Epithelial cell of prostate (primary cell): ENCODE measurements at regions not wholly inside any gene's neighbourhood (a gene's known extent, or its start where the extent isn't known, plus 50 kb on each side); places are given as distances from the start of the nearest gene placed in this dataset.

ENCODE experiments used
- DNase-seq: peaks from one replicate; pipeline ENCODE4 v3.0.0-alpha.2; 2011; ENCODE audit warnings: low read depth, low spot score
- H3K27ac ChIP-seq: fragments of 450-650 bp; 2 replicates; pipeline ENCODE4 v1.5.1; 2017; ENCODE audit warnings: mild to moderate bottlenecking

DNA sequence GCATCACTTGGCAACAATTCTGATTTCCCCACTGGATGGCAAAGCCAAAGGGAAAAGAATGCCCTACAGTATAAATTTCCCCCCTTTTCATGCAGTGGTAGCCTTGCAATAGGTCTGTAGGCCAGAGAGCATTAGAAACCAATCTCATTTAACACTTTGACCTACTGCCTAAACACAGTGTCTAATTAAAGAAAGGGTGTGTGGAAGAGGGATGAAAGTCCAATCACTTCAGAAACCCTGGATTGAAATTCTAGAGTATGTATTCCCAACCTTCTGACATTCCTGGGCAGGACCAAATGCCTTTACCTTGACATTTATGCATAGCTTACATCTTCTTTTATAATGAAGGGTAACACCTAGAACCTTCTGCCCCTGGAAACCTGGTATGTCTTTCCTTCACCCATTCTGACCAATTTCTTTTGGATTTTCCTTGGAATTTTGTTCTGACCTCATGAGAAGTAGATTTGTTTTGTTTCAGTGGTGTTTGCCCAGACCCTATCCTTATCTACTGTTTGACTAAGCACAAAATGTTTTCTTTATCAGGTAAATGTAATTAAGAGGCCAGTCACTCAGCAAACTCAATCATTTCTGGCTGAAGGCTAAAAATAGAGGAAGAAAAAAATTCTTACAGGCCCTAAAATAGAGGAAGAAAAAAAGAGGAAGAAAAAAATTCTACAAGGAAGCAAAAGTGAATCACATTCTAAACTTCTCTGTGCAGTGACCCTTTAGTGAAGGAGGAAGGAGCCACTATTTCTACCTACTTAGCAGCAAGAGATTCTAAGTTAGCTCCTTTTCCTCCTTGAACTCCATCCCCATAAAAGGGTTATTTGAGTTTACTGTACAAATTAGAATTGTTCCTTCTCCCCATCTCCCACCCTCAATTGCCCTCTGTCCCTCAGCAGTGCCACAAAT, 129.5 kb upstream of the DSCAM start:
- no peak for DNase-seq
- H3K27ac ChIP-seq: no peak overlapping the region

DNA sequence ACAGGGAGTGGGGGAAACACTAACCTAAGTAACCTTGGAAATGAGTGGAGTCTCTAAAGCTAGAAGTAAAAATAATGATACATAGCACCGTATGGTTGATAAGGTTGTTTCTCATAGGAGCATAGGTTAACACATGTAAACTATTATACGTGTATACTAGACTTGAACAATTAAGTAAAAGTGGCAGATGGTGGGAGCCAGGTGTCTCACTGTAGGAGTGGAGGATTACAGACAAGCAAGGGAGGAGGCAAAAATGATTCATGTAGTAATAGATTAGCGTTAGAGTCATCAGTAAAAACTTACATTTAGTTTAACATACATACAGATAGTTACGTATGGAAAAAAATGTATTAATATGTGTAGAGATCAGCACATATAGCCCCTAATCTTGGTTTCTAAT, 138.4 kb upstream of the DSCAM start:
- DNase-seq: no peak

DNA sequence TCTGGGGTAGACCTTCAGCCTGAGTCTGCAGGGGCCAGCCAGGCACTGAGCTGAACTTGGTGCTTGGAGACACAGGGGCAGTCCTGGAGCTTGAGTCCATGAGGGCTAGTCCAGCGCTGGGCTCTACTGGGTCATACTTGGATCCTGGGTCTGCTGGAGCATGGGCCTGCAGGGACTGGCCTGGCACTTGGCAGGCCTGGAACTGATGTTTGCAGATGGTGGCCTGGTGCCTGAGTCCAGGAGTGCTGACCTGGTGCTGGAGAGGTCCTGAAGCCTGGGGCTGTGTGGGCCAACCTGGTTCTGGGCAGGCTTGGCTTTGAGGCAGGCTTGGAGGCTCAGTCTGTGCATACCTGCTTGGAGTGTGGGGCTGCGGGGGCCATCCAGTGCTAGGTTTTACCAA, 143.4 kb upstream of the DSCAM start:
- H3K27ac ChIP-seq: no peak overlapping the region
- no peak for DNase-seq

More for the DNA sequence above, 138.4 kb upstream of the DSCAM start:
- no peak overlapping the region for H3K27ac ChIP-seq

DNA sequence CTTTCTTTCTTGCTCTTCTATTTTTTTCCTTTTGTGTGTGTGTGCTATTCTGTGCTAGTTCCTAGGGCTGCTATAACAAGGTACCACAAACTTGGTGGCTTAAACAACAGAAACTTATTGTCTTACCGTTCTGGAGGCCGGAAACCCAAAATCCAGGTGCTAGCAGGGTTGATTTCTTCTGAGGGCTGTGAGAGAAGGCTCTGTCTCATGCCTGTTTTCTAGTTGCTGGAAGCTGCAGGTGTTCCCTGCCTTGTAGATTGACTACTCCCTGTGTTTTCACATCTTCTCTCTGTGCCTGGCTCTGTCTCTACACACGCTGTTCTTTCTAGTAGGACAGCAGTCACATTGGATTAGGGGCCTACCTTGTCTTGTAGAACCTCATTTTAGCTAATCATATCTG, 150.9 kb upstream of the DSCAM start:
- DNase-seq: no peak
- H3K27ac ChIP-seq: no peak overlapping the region

DNA sequence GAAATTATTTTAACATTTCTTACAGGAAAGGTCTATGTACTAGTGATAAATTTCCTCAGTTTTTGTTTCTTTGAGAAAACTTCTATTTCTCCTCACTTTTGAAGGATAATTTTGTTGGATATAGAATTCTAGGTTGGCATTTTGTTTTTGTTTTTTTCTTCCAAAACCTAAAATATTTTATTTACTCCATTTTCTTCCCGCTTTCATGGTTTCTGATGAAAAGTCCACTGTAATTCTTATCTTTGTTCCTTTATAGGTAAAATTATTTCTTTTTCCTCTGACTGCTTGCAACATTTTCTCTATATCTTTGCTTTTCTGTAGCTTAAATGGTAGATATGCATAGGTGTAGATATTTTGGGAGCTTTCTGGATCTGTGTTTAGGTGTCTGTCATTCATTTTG, 153.9 kb upstream of the DSCAM start:
- no peak overlapping the region for H3K27ac ChIP-seq

DNA sequence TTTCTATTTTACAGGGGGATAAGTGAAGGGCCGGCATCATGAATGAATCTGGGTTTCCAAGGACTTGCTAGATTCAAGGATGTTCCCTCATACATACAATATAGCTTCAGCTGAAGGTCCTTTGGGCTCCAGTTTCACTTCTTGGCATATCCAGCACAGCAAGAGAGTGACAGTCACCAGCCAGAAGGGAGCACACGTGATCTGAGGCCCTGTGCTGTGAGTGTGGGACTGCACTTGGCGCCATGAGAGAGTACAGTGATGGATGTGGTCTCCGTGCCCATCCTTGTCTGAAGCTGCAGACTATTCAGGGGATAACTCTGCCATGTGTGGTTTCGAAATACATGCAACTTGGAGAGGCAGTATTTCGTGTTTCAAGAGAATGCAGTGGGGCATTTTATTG, 159.7 kb upstream of the DSCAM start:
- no peak for DNase-seq
- H3K27ac ChIP-seq: no peak overlapping the region

More for the DNA sequence above, 153.9 kb upstream of the DSCAM start:
- no peak for DNase-seq

DNA sequence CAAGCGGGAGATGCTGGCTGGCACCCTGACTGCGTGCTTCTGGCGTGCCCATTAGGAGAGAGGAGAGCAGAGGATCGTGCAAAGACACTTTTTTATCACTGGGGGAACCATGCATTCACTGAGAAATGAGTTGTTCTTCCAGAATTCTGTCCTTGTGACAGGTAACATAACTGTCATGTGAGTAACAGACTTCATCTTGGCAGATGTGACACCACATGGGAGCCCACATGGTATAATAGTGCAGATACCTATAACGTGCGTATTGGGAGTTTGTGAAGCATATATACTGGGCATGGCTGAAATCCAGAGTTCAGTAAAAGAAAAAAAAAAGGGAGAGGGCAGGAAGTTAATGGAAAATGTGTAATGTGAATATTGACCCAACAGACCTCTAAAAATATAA, 159.6 kb upstream of the BACE2 start:
- H3K27ac ChIP-seq: no peak overlapping the region
- no peak for DNase-seq

DNA sequence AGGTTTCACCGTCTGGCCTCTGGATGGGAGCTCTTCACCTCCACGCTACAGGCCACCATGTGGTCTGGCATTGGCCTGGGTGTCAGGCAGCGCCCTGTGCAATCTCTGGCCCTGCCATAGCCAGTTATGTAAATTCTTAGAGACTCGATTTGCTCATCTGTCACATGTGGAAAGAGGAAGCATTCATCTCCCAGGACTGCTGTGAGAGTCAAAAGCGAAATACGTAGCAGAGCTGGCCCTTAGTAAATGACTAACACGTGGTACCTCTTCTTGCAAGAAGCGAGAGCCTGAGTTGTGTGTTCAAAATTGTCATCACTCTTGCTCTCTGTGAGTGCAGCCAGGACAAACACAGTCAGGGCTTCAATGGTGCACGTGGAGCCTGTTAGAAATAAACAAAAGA, 159.0 kb upstream of the BACE2 start:
- DNase-seq: no peak
- H3K27ac ChIP-seq: no peak overlapping the region

DNA sequence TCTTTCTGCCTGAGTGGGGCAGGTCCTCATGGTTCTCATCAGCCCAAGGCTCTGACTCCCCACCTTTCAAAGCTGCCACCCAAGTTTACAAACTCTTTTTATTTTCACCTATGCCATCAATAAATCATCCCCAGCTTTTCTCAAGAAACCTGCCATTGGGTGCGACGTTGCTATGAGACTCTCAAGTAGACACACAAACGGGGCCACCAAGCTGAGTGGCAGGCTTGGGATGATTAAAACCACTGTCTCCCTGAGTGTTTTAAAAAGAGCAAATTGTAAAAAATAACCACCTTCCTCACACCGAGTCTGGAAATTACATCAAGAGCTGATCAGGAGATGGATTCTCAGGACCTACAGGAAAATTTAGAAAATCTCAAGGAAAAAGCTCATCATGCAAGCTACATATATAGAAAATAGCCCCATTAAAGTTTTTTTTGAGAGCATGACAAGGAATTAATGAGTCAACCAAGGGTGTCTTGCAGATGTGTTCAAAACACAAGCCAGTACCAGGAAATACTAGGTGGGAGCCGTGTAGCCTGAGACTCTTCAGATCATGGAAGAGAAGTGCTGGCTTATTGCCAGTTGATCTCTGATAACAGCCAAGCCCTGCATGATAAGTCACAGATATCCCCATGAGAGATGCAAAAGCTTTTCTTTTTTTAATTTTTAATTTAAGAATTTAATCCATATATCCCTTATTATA, 158.4 kb upstream of the BACE2 start:
- no peak for DNase-seq
- H3K27ac ChIP-seq: no peak overlapping the region

DNA sequence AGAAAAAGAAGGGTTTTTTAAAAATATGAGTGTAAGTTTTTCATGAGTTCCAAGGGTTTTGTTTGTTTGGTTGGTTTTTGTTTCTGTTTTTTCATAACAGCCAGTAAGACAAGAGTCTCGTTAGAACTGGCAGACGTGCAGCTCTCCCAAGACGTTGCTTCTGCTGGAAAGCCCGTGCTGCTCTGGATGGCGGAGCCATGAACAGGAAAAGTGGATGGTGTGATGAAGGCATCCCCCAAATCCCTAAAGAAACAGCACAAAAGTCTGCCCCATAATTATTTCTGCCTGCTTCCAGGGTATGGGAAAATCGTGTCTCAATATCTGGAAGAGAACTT, 157.9 kb upstream of the BACE2 start:
- no peak overlapping the region for H3K27ac ChIP-seq
- DNase-seq: no peak

DNA sequence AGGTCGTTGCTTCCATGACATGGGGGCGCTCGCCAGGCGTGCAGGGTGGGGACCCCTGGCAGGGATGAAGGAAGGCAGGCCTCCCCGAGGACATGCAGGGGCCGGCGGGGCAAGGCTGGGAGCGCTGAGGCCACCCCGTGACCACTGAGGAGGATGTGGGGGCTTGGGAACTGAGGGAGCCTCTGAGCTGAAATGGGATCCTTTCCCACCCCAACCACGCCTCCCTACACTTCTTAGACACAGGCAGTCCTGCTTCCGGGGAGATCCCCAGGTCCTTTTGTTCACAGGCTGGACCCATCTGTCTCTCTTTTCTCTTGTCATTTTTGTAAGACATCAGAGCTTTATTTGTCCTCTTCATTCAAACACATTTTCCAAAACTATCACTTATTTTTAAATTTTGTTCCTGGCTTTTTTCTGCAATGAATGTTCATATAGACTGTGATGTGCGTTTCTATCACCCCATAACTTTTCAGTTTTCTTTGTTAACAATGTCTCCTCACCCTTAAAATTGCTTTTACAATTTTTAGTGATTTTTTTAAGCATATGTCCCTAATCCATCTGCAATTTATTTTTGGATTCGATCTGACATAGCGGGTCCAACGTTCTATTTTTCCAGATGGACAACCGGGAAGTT, 156.7 kb upstream of the BACE2 start:
- H3K27ac ChIP-seq: no peak overlapping the region
- DNase-seq: no peak

DNA sequence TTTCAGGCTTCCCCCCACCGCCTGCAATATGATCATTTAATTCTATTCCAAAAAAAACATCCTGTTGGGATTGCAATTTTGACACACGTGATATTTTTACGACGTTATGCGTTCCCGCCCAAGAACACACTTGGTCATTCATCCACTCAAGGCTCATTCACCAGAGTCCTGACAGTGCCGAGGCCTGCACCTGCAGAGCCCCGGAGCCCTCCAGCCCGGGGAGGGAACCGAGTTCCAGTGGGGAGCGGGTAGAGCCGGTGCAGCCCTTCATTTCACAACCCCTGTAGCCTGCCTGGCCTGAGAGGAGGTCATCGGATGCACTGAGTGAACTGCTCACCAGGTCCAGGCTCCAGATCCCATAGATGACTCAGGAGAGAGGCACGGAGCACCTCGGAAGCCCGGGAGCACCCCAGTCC, 156.0 kb upstream of the BACE2 start:
- no peak overlapping the region for H3K27ac ChIP-seq
- DNase-seq: no peak

DNA sequence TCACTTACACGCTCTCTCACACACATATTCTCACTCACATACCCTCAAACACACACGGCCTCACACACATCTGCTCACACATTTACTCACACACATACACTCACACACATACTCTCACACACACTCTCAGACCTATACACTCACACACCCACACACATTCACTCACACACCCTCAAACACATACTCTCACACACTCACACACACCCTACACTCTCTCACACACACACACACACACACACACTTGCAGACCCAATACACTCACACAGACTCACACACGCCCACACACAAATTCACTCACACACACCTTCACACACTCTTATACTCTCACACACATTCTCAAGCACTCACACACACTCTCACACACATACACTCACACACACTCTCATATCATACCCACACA, 155.5 kb upstream of the BACE2 start:
- DNase-seq: no peak
- no peak overlapping the region for H3K27ac ChIP-seq

DNA sequence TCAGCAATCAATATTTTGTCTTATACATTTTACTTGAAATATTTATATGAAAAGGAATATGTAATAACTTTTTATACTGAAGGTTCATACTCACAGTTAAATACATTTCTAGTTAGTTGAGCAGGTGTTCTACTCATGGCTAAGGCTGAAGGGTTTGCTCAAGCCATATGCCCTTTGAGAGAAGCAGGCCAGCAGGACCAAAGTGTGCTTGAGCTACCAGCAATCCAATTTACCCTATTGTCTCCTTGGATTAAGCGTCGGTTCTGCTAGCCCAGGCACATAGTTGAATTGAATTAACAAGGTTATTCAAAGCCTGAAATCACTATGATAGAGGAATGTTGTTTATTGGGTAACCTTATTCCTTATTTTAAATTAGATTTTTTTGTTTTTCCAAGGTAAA, 151.5 kb upstream of the BACE2 start:
- no peak overlapping the region for H3K27ac ChIP-seq
- DNase-seq: no peak

DNA sequence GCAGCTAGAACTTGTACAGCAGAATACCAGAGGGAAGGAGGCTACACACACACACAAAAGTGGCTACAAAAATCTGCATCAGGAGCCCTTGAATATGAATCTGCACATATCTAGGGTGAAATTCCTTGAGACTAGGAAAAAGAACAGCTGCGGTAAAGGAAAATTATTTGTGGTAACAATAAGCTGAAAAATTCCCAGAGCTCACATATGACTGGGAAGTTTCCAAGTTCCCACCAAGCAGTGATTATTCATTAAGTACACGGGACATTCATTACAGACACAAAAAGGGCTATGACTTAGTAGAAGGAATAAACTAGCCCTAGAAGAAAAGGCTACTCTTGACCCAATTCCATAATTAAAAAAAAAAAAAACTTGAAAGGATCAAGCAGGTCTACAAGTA, 149.5 kb upstream of the BACE2 start:
- H3K27ac ChIP-seq: no peak overlapping the region
- no peak for DNase-seq

DNA sequence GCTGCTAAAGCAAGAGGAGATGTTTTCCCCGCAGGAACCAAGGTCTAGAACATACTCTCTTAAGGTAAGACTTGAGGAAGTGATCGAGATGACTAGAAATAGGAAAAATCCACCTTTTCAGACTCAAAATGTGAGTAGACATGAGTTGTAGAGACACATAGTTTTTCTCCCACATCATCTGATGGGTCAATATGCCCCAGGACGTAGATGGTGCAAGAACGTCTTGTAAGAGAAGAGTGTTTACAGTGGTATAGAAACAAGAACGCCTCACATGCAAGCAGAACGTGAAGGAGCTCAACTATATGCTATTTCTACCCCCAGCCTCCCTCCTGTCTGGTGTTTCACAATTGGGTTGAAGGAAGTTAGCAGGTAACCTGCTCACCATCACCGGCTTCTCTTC, 144.0 kb upstream of the BACE2 start:
- no peak for DNase-seq
- no peak overlapping the region for H3K27ac ChIP-seq

DNA sequence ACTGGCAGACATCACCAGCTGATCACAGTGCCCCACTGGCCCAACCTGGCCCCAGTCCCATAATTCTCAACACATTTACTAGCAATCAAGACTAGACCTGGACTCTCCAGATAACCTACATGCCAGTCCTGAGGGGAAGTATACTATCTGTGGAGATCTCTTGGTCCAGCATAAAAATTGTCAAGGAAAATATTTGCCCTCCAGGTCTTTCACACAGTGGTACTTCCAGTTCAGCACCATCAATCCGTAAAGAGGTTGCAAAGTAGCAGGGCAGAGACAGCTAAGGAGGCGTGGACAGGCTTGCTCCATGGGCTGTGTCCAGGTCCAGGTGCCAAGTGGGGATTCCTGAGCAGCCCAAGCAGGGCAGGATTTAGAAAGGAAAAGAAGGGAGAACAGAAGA, 143.6 kb upstream of the BACE2 start:
- H3K27ac ChIP-seq: no peak overlapping the region
- no peak for DNase-seq

DNA sequence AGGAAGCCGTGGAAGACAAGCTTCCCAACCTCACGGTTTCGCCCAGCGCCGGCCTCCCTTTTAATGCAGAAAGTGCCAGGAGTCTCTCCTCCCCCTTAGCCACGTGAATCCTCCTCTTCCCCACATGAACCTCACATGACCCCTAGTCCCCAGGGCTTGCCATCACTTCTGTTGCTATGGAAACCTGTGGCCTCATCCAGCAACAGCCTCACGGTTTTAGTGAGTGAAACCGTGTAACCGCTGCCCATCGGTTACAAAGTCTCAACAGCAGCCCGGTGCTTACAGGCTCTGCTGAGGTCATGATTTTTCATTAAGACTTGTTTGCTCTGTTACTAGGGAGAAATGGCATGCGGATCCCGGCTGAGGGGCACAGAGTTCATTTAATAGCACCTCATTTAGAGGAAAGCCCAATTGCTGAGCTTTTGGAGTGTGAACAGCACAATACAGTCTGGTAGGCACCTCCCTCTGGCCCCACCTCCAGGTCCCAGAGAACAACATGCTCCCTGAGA, 143.2 kb upstream of the BACE2 start:
- H3K27ac ChIP-seq: no peak overlapping the region
- DNase-seq: no peak

DNA sequence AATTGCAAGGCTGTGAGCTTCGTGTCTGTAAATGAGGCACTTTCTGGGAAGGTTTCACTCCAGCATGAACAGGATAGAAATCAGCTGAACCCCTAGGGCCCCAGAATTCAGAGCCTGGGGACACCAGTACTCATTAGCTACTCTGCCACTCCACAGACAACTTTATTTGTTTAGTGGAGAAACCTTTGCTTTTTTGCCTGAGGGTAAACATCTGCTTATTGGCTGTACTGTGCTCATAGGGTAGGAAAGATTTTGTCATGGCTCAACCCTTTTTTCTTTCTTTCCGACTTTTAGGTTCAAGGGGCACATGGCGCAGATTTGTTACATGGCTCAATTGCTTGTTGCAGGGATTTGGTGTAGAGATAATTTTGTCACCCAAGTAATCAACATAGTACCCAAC, 138.4 kb upstream of the BACE2 start:
- no peak overlapping the region for H3K27ac ChIP-seq
- no peak for DNase-seq

DNA sequence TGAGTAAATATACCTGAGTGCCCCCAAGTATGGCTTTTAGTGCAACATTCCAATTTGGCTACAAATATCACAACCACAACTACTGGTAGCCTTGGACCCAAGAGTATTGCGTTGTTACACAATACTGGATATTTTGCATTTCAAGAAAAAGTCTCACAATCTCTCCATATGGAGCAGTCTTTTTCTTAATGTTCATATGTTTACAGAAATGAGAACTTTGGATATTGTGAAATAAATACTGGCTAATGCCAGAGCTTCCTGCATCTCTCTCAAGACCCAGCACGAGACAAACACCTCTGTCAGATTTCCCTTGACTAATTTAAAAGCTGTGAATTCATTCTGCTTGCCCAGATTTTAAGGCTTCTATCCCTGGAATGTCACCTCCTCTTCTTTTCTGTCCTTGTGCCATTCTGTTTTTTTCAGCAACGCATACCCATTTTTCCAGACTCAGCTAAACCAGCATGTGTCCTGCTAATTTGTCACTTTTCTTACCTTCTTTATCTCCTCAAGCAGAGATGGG, 136.2 kb upstream of the BACE2 start:
- DNase-seq: no peak

DNA sequence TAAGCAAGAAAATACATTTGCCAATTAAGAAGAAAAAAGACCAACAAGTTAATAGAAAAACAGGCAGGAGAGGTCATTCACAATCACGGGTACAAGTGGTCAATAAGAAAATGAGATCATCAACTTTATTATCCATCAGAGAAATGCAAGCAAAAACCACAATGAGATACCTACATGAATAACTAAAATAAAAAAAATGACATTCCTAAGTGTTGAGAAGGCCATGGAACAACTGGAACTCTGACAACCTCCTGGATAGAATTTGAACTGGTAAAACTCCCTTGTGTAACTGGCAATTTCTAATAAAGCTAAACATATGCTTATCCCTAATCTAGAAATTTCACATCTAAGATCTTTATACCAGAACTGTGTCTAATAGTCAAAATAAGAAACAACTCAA, 135.4 kb upstream of the BACE2 start:
- DNase-seq: peak; percentile 18
- H3K27ac ChIP-seq: no peak overlapping the region

More for the DNA sequence above, 136.2 kb upstream of the BACE2 start:
- H3K27ac ChIP-seq: no peak overlapping the region
